ENCODE measurements at regions not wholly inside any gene's neighbourhood (a gene's known extent, or its start where the extent isn't known, plus 50 kb on each side); places are given as distances from the start of the nearest gene placed in this dataset.

- DNase-seq (ENCODE audit: low read depth) = no peak
- no peak overlapping the region for H3K4me3 ChIP-seq (ENCODE audit: control insufficient read depth, low read depth, low read length)
- no peak for TF ChIP-seq CTCF (IDR thresholded peaks at IDR 0.05; ENCODE audit: control insufficient read depth, insufficient read depth, low read depth, low read length, missing control alignments)
Measured at GRCh38 chr4:12697970-12698369, 786.2 kb downstream of the RAB28 start.

GRCh38 chr4:12692815-12693214 is 791.3 kb downstream of the RAB28 start:
- H3K4me3 ChIP-seq (ENCODE audit: control insufficient read depth, low read depth, low read length) = no peak overlapping the region
- no peak for DNase-seq (ENCODE audit: low read depth)
- no peak for TF ChIP-seq CTCF (IDR thresholded peaks at IDR 0.05; ENCODE audit: control insufficient read depth, insufficient read depth, low read depth, low read length, missing control alignments)

GRCh38 chr4:12691168-12691567 is 793.0 kb downstream of the RAB28 start:
- TF ChIP-seq CTCF (IDR thresholded peaks at IDR 0.05; ENCODE audit: control insufficient read depth, insufficient read depth, low read depth, low read length, missing control alignments) = no peak
- DNase-seq (ENCODE audit: low read depth) = no peak
- no peak overlapping the region for H3K4me3 ChIP-seq (ENCODE audit: control insufficient read depth, low read depth, low read length)

- TF ChIP-seq CTCF (IDR thresholded peaks at IDR 0.05; ENCODE audit: control insufficient read depth, insufficient read depth, low read depth, low read length, missing control alignments) = no peak
- no peak for DNase-seq (ENCODE audit: low read depth)
- no peak overlapping the region for H3K4me3 ChIP-seq (ENCODE audit: control insufficient read depth, low read depth, low read length)
Measured at GRCh38 chr4:12689457-12689856, 794.7 kb downstream of the RAB28 start.

GRCh38 chr4:12679217-12679616 is 804.9 kb downstream of the RAB28 start:
- no peak for TF ChIP-seq CTCF (IDR thresholded peaks at IDR 0.05; ENCODE audit: control insufficient read depth, insufficient read depth, low read depth, low read length, missing control alignments)
- no peak overlapping the region for H3K4me3 ChIP-seq (ENCODE audit: control insufficient read depth, low read depth, low read length)
- no peak for DNase-seq (ENCODE audit: low read depth)

- TF ChIP-seq CTCF (IDR thresholded peaks at IDR 0.05; ENCODE audit: control insufficient read depth, insufficient read depth, low read depth, low read length, missing control alignments) = no peak
- DNase-seq (ENCODE audit: low read depth) = no peak
- H3K4me3 ChIP-seq (ENCODE audit: control insufficient read depth, low read depth, low read length) = no peak overlapping the region
Measured at GRCh38 chr4:12674184-12674583, 810.0 kb downstream of the RAB28 start.

GRCh38 chr4:12672303-12672702 is 811.8 kb downstream of the RAB28 start:
- no peak overlapping the region for H3K4me3 ChIP-seq (ENCODE audit: control insufficient read depth, low read depth, low read length)
- no peak for TF ChIP-seq CTCF (IDR thresholded peaks at IDR 0.05; ENCODE audit: control insufficient read depth, insufficient read depth, low read depth, low read length, missing control alignments)
- DNase-seq (ENCODE audit: low read depth) = no peak
